ENCODE measurements at regions not wholly inside any gene's neighbourhood (a gene's known extent, or its start where the extent isn't known, plus 50 kb on each side); places are given as distances from the start of the nearest gene placed in this dataset.

GRCh38 chr2:130288467-130289403 is 54.0 kb upstream of the IMP4 start:
- Histone ChIP-seq H3K36me3 (ENCODE audit: insufficient read depth) (no peaks in the 10 kb centered on the region), H3K4me2 (peak overlapping the region; percentile 55; the same call in 1 of the 2 replicates), H3K9me2 (ENCODE audit: insufficient read depth) (no peaks in the 10 kb centered on the region), H3K4me1 (ENCODE audit: insufficient read depth) (no peaks in the 10 kb centered on the region), H3F3A (replicated peaks; ENCODE audit: low read depth) (no peaks in the 10 kb centered on the region), H3K27me3 (ENCODE audit: insufficient read depth) (no peaks in the 10 kb centered on the region), H4K20me1 (replicated peaks; ENCODE audit: insufficient read depth) (no peaks in the 10 kb centered on the region), H3K79me2 (replicated peaks; ENCODE audit: insufficient read depth) (no peaks in the 10 kb centered on the region), H3K27ac (ENCODE audit: low read depth) (no peak overlapping the region), H2AFZ (peak overlapping the region; percentile 91), H3K4me3 (peak overlapping the region; percentile 27; the same call in 1 of the 2 replicates)
- TF ChIP-seq CTCF (conservative IDR thresholded peaks at IDR 0.05; ENCODE audit: low read depth in 2 of 2): peak; percentile 45 to 62
- no peak for TF ChIP-seq ZNF114 (CRISPR knock-in tag; IDR thresholded peaks at IDR 0.05)
- no peak overlapping the region for H3K27ac Mint-ChIP-seq
- H3K36me3 Mint-ChIP-seq (ENCODE audit: low read depth): no peaks in the 10 kb centered on the region
- no peaks in the 10 kb centered on the region for H3K9me3 Mint-ChIP-seq
- ATAC-seq (peak; percentile 94), DNase-seq (ENCODE audit: low spot score) (peak; percentile 78)
- peak overlapping the region; percentile 30; the same call in 2 of the 3 replicates for H3K4me3 Mint-ChIP-seq
- peaks cover 6% of the 10 kb centered on the region for H3K27me3 Mint-ChIP-seq (ENCODE audit: insufficient read depth, low read depth, poor library complexity)
- no peaks in the 10 kb centered on the region; the same call in 2 of the 3 replicates for H3K4me1 Mint-ChIP-seq

- no peaks in the 10 kb centered on the region for H3K9me3 Mint-ChIP-seq
- H3K9me2 ChIP-seq (ENCODE audit: insufficient read depth): no peaks in the 10 kb centered on the region
- H3K27ac Mint-ChIP-seq: no peak overlapping the region
- DNase-seq (ENCODE audit: low spot score) (no peak), ATAC-seq (no peak)
- no peaks in the 10 kb centered on the region for H3K36me3 Mint-ChIP-seq (ENCODE audit: low read depth)
- H3K4me3 Mint-ChIP-seq: no peak overlapping the region
- no peak for TF ChIP-seq ZNF462 (CRISPR knock-in tag; IDR thresholded peaks at IDR 0.05)
- no peak for TF ChIP-seq REST (IDR thresholded peaks at IDR 0.05; ENCODE audit: unreplicated experiment)
- TF ChIP-seq ZNF331 (CRISPR knock-in tag; IDR thresholded peaks at IDR 0.05; ENCODE audit: low read depth): no peak
- no peak for TF ChIP-seq POLR2AphosphoS5 (IDR thresholded peaks at IDR 0.05; ENCODE audit: low read depth)
- H2AFZ ChIP-seq: no peak overlapping the region; the same call in 1 of the 2 replicates
- H3K4me1 Mint-ChIP-seq: no peaks in the 10 kb centered on the region; the same call in 2 of the 3 replicates
- no peak overlapping the region for H3K27ac ChIP-seq (ENCODE audit: low read depth)
- H3F3A ChIP-seq (replicated peaks; ENCODE audit: low read depth): no peaks in the 10 kb centered on the region
- H3K27me3 Mint-ChIP-seq (ENCODE audit: insufficient read depth, low read depth, poor library complexity): peaks cover 6% of the 10 kb centered on the region
- H4K20me1 ChIP-seq (replicated peaks; ENCODE audit: insufficient read depth): no peaks in the 10 kb centered on the region
- H3K4me1 ChIP-seq (ENCODE audit: insufficient read depth): no peaks in the 10 kb centered on the region
- no peak overlapping the region for H3K4me2 ChIP-seq
- H3K79me2 ChIP-seq (replicated peaks; ENCODE audit: insufficient read depth): no peaks in the 10 kb centered on the region
- H3K36me3 ChIP-seq (ENCODE audit: insufficient read depth): no peaks in the 10 kb centered on the region
- no peak overlapping the region for H3K4me3 ChIP-seq
- no peaks in the 10 kb centered on the region for H3K27me3 ChIP-seq (ENCODE audit: insufficient read depth)
These were observed 55.1 kb upstream of the IMP4 start for GRCh38 chr2:130287656-130288026.
